CD14-positive monocyte (primary cell): ENCODE measurements at regions not wholly inside any gene's neighbourhood (a gene's known extent, or its start where the extent isn't known, plus 50 kb on each side); places are given as distances from the start of the nearest gene placed in this dataset.

ENCODE experiments used
- DNase-seq, 3 donors: peaks; one replicate each; pipeline ENCODE4 v3.0.0-alpha.2; 2011 to 2022
- H2AFZ ChIP-seq: 2 replicates; pipeline ENCODE4 v1.6.0; 2012; ENCODE audit warnings: mild to moderate bottlenecking, low read depth, low read length, inconsistent platforms; ENCODE audit not compliant: insufficient read depth, poor library complexity, severe bottlenecking
- H3K27ac ChIP-seq, 2 donors: 1 replicate in 1 of 2; 2 replicates in 1 of 2; pipeline ENCODE4 v1.5.1; 2012 to 2013; ENCODE audit warnings: low read length in 2 of 2, control low read depth in 1 of 2, inconsistent platforms in 1 of 2, low read depth in 1 of 2, mild to moderate bottlenecking in 1 of 2
- H3K27me3 ChIP-seq, 2 donors: one replicate each; pipeline versions ENCODE4 v1.6.0 to v1.6.1; 2011 to 2013; ENCODE audit warnings: low read length in 2 of 2; ENCODE audit not compliant: control insufficient read depth in 2 of 2, insufficient read depth in 2 of 2
- H3K36me3 ChIP-seq, 2 donors: replicated peaks in 1 of 2; 1 replicate in 1 of 2; 2 replicates in 1 of 2; pipeline versions ENCODE4 v1.5.1 to v1.6.1; 2012 to 2013; ENCODE audit warnings: low read length in 2 of 2, control low read depth in 1 of 2, inconsistent platforms in 1 of 2, mild to moderate bottlenecking in 1 of 2; ENCODE audit not compliant: insufficient read depth in 2 of 2, control insufficient read depth in 1 of 2
- H3K4me1 ChIP-seq, 2 donors: 1 replicate in 1 of 2; 2 replicates in 1 of 2; pipeline versions ENCODE4 v1.5.1 to v1.6.1; 2012 to 2013; ENCODE audit warnings: low read length in 2 of 2, control low read depth in 1 of 2, inconsistent platforms in 1 of 2, mild to moderate bottlenecking in 1 of 2, moderate library complexity in 1 of 2; ENCODE audit not compliant: insufficient read depth in 2 of 2, control insufficient read depth in 1 of 2
- H3K4me2 ChIP-seq: replicated peaks from 2 replicates; pipeline ENCODE3; 2012; ENCODE audit warnings: low read length, moderate library complexity, mild to moderate bottlenecking; ENCODE audit not compliant: poor library complexity, severe bottlenecking; ENCODE audit errors: extremely low read depth
- H3K4me3 ChIP-seq, 3 experiments: fragments of 200-600 bp in 1 of 3; sonication (generic) in 1 of 3; replicated peaks in 1 of 3; 1 replicate in 2 of 3; 2 replicates in 1 of 3; pipeline ENCODE4 v1.5.1; 2011 to 2013; ENCODE audit warnings: low read length in 3 of 3, mild to moderate bottlenecking in 3 of 3, control low read depth in 2 of 3, low read depth in 2 of 3, inconsistent platforms in 1 of 3, moderate library complexity in 1 of 3
- H3K79me2 ChIP-seq: 2 replicates; pipeline ENCODE4 v1.6.0; 2012; ENCODE audit warnings: mild to moderate bottlenecking, control low read depth, inconsistent platforms, low read length, moderate library complexity; ENCODE audit not compliant: insufficient read depth
- H3K9ac ChIP-seq: 2 replicates; pipeline ENCODE4 v1.6.0; 2017; ENCODE audit warnings: low read length, mild to moderate bottlenecking; ENCODE audit not compliant: insufficient read depth, poor library complexity, severe bottlenecking
- H3K9me3 ChIP-seq, 2 donors: replicated peaks in 1 of 2; 1 replicate in 1 of 2; 2 replicates in 1 of 2; pipeline versions ENCODE4 v1.5.1 to v1.6.1; 2012 to 2013; ENCODE audit warnings: low read length in 2 of 2, control low read depth in 1 of 2; ENCODE audit not compliant: control insufficient read depth in 1 of 2, insufficient read depth in 1 of 2
- H4K20me1 ChIP-seq: 2 replicates; pipeline ENCODE4 v1.6.0; 2012; ENCODE audit warnings: mild to moderate bottlenecking, low read length, control low read depth, moderate library complexity; ENCODE audit not compliant: insufficient read depth
- H3K27ac Mint-ChIP-seq, 7 donors: one replicate each; pipeline ENCODE4 v1.8.0; 2020; ENCODE audit warnings: mild to moderate bottlenecking in 7 of 7, mixed read lengths in 7 of 7, moderate library complexity in 6 of 7, inconsistent platforms in 2 of 7
- H3K27me3 Mint-ChIP-seq, 3 donors: one replicate each; pipeline ENCODE4 v1.8.0; 2021 to 2022; ENCODE audit warnings: low read depth in 3 of 3, mild to moderate bottlenecking in 3 of 3, mixed read lengths in 3 of 3, moderate library complexity in 3 of 3, inconsistent platforms in 1 of 3
- H3K36me3 Mint-ChIP-seq, 2 donors: one replicate each; pipeline ENCODE4 v1.8.0; 2020; ENCODE audit warnings: mixed read lengths in 2 of 2, inconsistent platforms in 1 of 2, mild to moderate bottlenecking in 1 of 2
- H3K4me1 Mint-ChIP-seq: one replicate; pipeline ENCODE4 v1.8.0; 2020; ENCODE audit warnings: mild to moderate bottlenecking, mixed read lengths
- H3K4me3 Mint-ChIP-seq, 2 donors: one replicate each; pipeline ENCODE4 v1.8.0; 2020; ENCODE audit warnings: mild to moderate bottlenecking in 2 of 2, mixed read lengths in 2 of 2, moderate library complexity in 1 of 2
- H3K9me3 Mint-ChIP-seq, 7 donors: one replicate each; pipeline ENCODE4 v1.8.0; 2020 to 2022; ENCODE audit warnings: mixed read lengths in 7 of 7, mild to moderate bottlenecking in 6 of 7, moderate library complexity in 6 of 7, inconsistent platforms in 2 of 7
- WGBS: methylation state at CpG from one replicate; pipeline ENCODE4 v1.1.5; 2013; ENCODE audit warnings: missing lambda C conversion rate; ENCODE audit not compliant: insufficient coverage; 5-methylcytosine and 5-hydroxymethylcytosine counted together
- intact Hi-C, 2 donors: fragments of 100-400 bp; cut with micrococcal nuclease; formaldehyde crosslinking; loops; one replicate each; pipeline versions ENCODE4 v1.15.0 to v1.15.1; 2023
- TF ChIP-seq, protein P1 (sequence below): fragments of 200-600 bp; IDR thresholded peaks from one replicate; pipeline ENCODE4 v1.8.0; 2022; ENCODE audit warnings: antibody characterized with exemption, mild to moderate bottlenecking

DNA sequence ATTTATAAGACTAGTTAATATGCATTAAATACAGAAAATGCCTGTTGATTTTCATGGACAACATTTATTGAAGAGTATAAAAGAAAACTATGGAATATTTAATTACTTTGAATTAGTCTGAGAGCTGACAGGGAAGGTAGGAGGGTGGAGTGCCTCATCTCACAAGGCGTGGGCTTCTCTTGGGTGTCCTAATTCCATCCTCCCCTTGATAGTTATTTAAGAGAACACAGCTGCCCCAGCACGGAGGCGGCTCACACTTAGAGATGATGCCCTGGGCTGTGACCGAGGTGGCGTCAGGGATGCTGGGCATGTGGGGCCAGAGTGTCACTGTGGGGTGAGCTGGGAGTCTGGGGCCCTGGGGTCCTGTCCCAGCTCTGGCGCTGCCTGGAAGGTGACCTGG is 493.0 kb downstream of the PTPRU start:
- peaks cover 2 to 5% (median 2%) of the 10 kb centered on the region in 3 donors for H3K27me3 Mint-ChIP-seq
- H3K79me2 ChIP-seq: no peaks in the 10 kb centered on the region
- no peaks in the 10 kb centered on the region for H3K27me3 ChIP-seq
- intact Hi-C loops: no loop called here
- H4K20me1 ChIP-seq: no peaks in the 10 kb centered on the region
- H3K9me3 Mint-ChIP-seq: peaks cover 0 to 2% (median 0%) of the 10 kb centered on the region in 7 donors
- H3K9me3 ChIP-seq: no peaks in the 10 kb centered on the region
- no peak overlapping the region for H3K4me3 ChIP-seq
- no peak for DNase-seq
- no peaks in the 10 kb centered on the region for H3K36me3 ChIP-seq
- TF ChIP-seq, protein P1, sequence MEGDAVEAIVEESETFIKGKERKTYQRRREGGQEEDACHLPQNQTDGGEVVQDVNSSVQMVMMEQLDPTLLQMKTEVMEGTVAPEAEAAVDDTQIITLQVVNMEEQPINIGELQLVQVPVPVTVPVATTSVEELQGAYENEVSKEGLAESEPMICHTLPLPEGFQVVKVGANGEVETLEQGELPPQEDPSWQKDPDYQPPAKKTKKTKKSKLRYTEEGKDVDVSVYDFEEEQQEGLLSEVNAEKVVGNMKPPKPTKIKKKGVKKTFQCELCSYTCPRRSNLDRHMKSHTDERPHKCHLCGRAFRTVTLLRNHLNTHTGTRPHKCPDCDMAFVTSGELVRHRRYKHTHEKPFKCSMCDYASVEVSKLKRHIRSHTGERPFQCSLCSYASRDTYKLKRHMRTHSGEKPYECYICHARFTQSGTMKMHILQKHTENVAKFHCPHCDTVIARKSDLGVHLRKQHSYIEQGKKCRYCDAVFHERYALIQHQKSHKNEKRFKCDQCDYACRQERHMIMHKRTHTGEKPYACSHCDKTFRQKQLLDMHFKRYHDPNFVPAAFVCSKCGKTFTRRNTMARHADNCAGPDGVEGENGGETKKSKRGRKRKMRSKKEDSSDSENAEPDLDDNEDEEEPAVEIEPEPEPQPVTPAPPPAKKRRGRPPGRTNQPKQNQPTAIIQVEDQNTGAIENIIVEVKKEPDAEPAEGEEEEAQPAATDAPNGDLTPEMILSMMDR: no peak
- no peak overlapping the region for H2AFZ ChIP-seq
- no peaks in the 10 kb centered on the region for H3K36me3 Mint-ChIP-seq
- H3K27ac Mint-ChIP-seq: peak overlapping the region in 1 of 7 donors; percentile 37
- H3K4me2 ChIP-seq: no peak overlapping the region
- H3K27ac ChIP-seq: no peak overlapping the region
- WGBS: 100% methylated on average over 3 of the region's 6 CpGs
- H3K4me3 Mint-ChIP-seq: no peak overlapping the region
- peaks cover 15 to 16% of the 10 kb centered on the region in 2 donors for H3K4me1 ChIP-seq
- no peak overlapping the region for H3K9ac ChIP-seq
- H3K4me1 Mint-ChIP-seq: peaks cover 18% of the 10 kb centered on the region

DNA sequence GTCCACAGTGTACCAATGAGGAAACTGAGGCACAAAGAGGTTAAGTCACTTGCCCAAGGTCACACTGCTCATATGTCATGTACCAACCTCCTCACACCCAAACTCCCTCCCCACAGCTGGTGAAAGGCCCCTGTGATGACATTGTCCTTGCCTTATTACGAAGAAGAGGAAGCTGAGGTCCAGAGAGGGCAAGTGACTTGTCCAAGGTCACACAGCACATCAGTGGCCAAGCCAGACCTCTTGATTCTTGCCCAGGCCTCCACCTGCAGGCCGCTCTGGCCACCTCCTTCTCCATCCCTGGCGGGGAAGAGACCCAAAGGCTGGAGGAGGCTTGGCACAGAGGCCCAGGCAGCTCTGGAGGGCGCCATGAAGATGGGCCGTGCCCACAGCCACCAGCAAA is 492.4 kb downstream of the PTPRU start:
- Histone ChIP-seq H3K9ac (no peak overlapping the region), H3K36me3 (no peaks in the 10 kb centered on the region), H3K4me2 (no peak overlapping the region), H3K27me3 (no peaks in the 10 kb centered on the region), H3K4me1 (peaks cover 15 to 16% of the 10 kb centered on the region in 2 donors), H3K79me2 (no peaks in the 10 kb centered on the region), H4K20me1 (no peaks in the 10 kb centered on the region), H2AFZ (no peak overlapping the region), H3K27ac (no peak overlapping the region), H3K9me3 (peaks cover 2 to 5% of the 10 kb centered on the region in 2 donors), H3K4me3 (no peak overlapping the region)
- Mint-ChIP-seq H3K9me3 (peaks cover 0 to 5% (median 3%) of the 10 kb centered on the region in 7 donors), H3K36me3 (no peaks in the 10 kb centered on the region), H3K4me1 (peaks cover 18% of the 10 kb centered on the region), H3K4me3 (no peak overlapping the region), H3K27me3 (peaks cover 2 to 6% (median 2%) of the 10 kb centered on the region in 3 donors), H3K27ac (no peak overlapping the region)
- intact Hi-C loops: no loop called here
- TF ChIP-seq, protein P1: no peak
- WGBS: 96% methylated on average over 3 of the region's 5 CpGs
- DNase-seq: no peak
